H1 (cell line): ENCODE measurements at regions not wholly inside any gene's neighbourhood (a gene's known extent, or its start where the extent isn't known, plus 50 kb on each side); places are given as distances from the start of the nearest gene placed in this dataset.

Experiments
- CTCF ChIA-PET: fragments of 300-600 bp; sonication (Branson Sonifier 250); formaldehyde crosslinking; loops from one replicate; lab custom pipeline; 2021; ENCODE audit not compliant: partially characterized antibody; lab: Charles Lee
- POLR2A ChIA-PET: fragments of 300-600 bp; sonication (Branson Sonifier 250); formaldehyde crosslinking; loops from one replicate; lab custom pipeline; 2021; ENCODE audit warnings: inconsistent platforms; ENCODE audit not compliant: partially characterized antibody; lab: Charles Lee
- DNase-seq, 2 experiments: peaks; one replicate each; pipeline versions ENCODE4 v3.0.0 to v3.0.0-alpha.2; 2010 to 2022; ENCODE audit warnings: low spot score in 2 of 2, low read depth in 1 of 2, mixed read lengths in 1 of 2
- FAIRE-seq: peaks from 2 replicates; lab custom pipeline; 2011; peaks lifted over from hg19 to GRCh38; lab: Jason Lieb, UNC
- H2AFZ ChIP-seq: 2 replicates; pipeline ENCODE4 v1.8.1; 2012; ENCODE audit warnings: low read length, inconsistent platforms
- H2AK5ac ChIP-seq: 2 replicates; pipeline ENCODE4 v1.6.1; 2013; ENCODE audit warnings: low read depth, low read length
- H2BK120ac ChIP-seq: replicated peaks from 2 replicates; pipeline ENCODE3; 2013; ENCODE audit warnings: low read depth, low read length, inconsistent platforms
- H2BK12ac ChIP-seq: 2 replicates; pipeline ENCODE4 v1.6.1; 2013; ENCODE audit warnings: low read depth, low read length
- H2BK15ac ChIP-seq: 2 replicates; pipeline ENCODE4 v1.6.1; 2013; ENCODE audit warnings: low read length
- H2BK20ac ChIP-seq: 2 replicates; pipeline ENCODE4 v1.6.1; 2013; ENCODE audit warnings: low read length
- H2BK5ac ChIP-seq: 2 replicates; pipeline ENCODE4 v1.6.1; 2013; ENCODE audit warnings: low read depth, low read length
- H3K14ac ChIP-seq: 2 replicates; pipeline ENCODE4 v1.6.1; 2013; ENCODE audit warnings: inconsistent platforms; ENCODE audit not compliant: insufficient read length
- H3K18ac ChIP-seq: 2 replicates; pipeline ENCODE4 v1.6.1; 2013; ENCODE audit warnings: low read length; ENCODE audit errors: extremely low read depth
- H3K23ac ChIP-seq: 2 replicates; pipeline ENCODE4 v1.6.1; 2013; ENCODE audit warnings: inconsistent platforms; ENCODE audit not compliant: insufficient read length
- H3K23me2 ChIP-seq: 2 replicates; pipeline ENCODE4 v1.6.1; 2013; ENCODE audit warnings: low read depth, low read length
- H3K27ac ChIP-seq: 2 replicates; pipeline ENCODE4 v1.6.1; 2011; ENCODE audit warnings: low read depth, low read length, inconsistent platforms
- H3K27me3 ChIP-seq, 4 experiments: replicated peaks in 1 of 4; 1 replicate in 1 of 4; 2 replicates in 3 of 4; pipeline versions ENCODE4 v1.6.1 to v1.8.1; 2011 to 2013; ENCODE audit warnings: low read length in 3 of 4, mild to moderate bottlenecking in 3 of 4, inconsistent platforms in 2 of 4, mixed read lengths in 2 of 4, moderate library complexity in 1 of 4; ENCODE audit not compliant: control insufficient read depth in 3 of 4, insufficient read depth in 3 of 4; ENCODE audit errors: extremely low read depth in 1 of 4
- H3K36me3 ChIP-seq, 4 experiments: 2 replicates each; pipeline versions ENCODE4 v1.6.1 to v1.8.1; 2011 to 2013; ENCODE audit warnings: mild to moderate bottlenecking in 4 of 4, low read length in 3 of 4, moderate library complexity in 2 of 4, control low read depth in 1 of 4, inconsistent platforms in 1 of 4; ENCODE audit not compliant: insufficient read depth in 4 of 4, control insufficient read depth in 2 of 4
- H3K4ac ChIP-seq: replicated peaks from 2 replicates; pipeline ENCODE3; 2013; ENCODE audit warnings: low read length, low read depth, mixed read lengths, inconsistent platforms; ENCODE audit not compliant: insufficient read length
- H3K4me1 ChIP-seq, 4 experiments: replicated peaks in 1 of 4; 1 replicate in 1 of 4; 2 replicates in 3 of 4; pipeline versions ENCODE4 v1.6.1 to v1.8.1; 2011 to 2013; ENCODE audit warnings: low read length in 3 of 4, inconsistent platforms in 2 of 4, mixed read lengths in 1 of 4; ENCODE audit not compliant: insufficient read depth in 4 of 4, control insufficient read depth in 3 of 4
- H3K4me2 ChIP-seq, 2 experiments: 2 replicates each; pipeline versions ENCODE4 v1.6.1 to v1.8.1; 2011 to 2013; ENCODE audit warnings: low read depth in 2 of 2, low read length in 2 of 2, control low read depth in 1 of 2, inconsistent platforms in 1 of 2, mild to moderate bottlenecking in 1 of 2; ENCODE audit not compliant: insufficient read depth in 1 of 2
- H3K4me3 ChIP-seq, 4 experiments: fragments of 200-600, 300-600 bp in 1 of 4; sonication (generic), shearing (Covaris generic), sonication (Bioruptor Twin) in 1 of 4; 2 replicates each; pipeline versions ENCODE4 v1.5.1 to v1.8.1; 2011 to 2016; ENCODE audit warnings: low read length in 4 of 4, low read depth in 3 of 4, control low read depth in 2 of 4, inconsistent platforms in 2 of 4, mild to moderate bottlenecking in 2 of 4, mixed read lengths in 1 of 4, moderate library complexity in 1 of 4; ENCODE audit not compliant: insufficient read depth in 2 of 4; ENCODE audit errors: extremely low read depth in 1 of 4
- H3K56ac ChIP-seq: replicated peaks from 2 replicates; pipeline ENCODE3; 2013; ENCODE audit warnings: low read depth, mild to moderate bottlenecking, mixed read lengths, low read length, inconsistent platforms; ENCODE audit not compliant: insufficient read length
- H3K79me1 ChIP-seq: 2 replicates; pipeline ENCODE4 v1.6.1; 2013; ENCODE audit warnings: low read depth, low read length, control low read depth
- H3K79me2 ChIP-seq, 2 experiments: 2 replicates each; pipeline versions ENCODE4 v1.6.1 to v1.8.1; 2012 to 2013; ENCODE audit warnings: low read length in 2 of 2, mild to moderate bottlenecking in 2 of 2, inconsistent platforms in 1 of 2; ENCODE audit not compliant: insufficient read depth in 2 of 2, control insufficient read depth in 1 of 2
- H3K9ac ChIP-seq, 4 experiments: replicated peaks in 1 of 4; 1 replicate in 1 of 4; 2 replicates in 3 of 4; pipeline versions ENCODE4 v1.6.1 to v1.8.1; 2011 to 2013; ENCODE audit warnings: low read depth in 3 of 4, low read length in 3 of 4, control low read depth in 2 of 4, mild to moderate bottlenecking in 2 of 4, moderate library complexity in 2 of 4, inconsistent platforms in 1 of 4; ENCODE audit errors: extremely low read depth in 1 of 4
- H3K9me3 ChIP-seq, 2 experiments: 2 replicates each; pipeline versions ENCODE4 v1.6.1 to v1.8.1; 2012 to 2013; ENCODE audit warnings: mild to moderate bottlenecking in 2 of 2, moderate library complexity in 2 of 2, control low read depth in 1 of 2, inconsistent platforms in 1 of 2, low read depth in 1 of 2, low read length in 1 of 2, mixed read lengths in 1 of 2; ENCODE audit not compliant: insufficient read depth in 2 of 2
- H4K20me1 ChIP-seq, 2 experiments: replicated peaks in 1 of 2; 2 replicates each; pipeline versions ENCODE3 to v1.8.1; 2011 to 2013; ENCODE audit warnings: inconsistent platforms in 2 of 2, low read length in 2 of 2, mild to moderate bottlenecking in 1 of 2; ENCODE audit not compliant: insufficient read depth in 2 of 2, control insufficient read depth in 1 of 2
- H4K5ac ChIP-seq: 2 replicates; pipeline ENCODE4 v1.6.1; 2013; ENCODE audit warnings: low read length, low read depth, mixed read lengths, inconsistent platforms; ENCODE audit not compliant: insufficient read length
- H4K8ac ChIP-seq: 2 replicates; pipeline ENCODE4 v1.8.0; 2013; ENCODE audit warnings: mild to moderate bottlenecking, moderate library complexity, low read length, inconsistent platforms; ENCODE audit not compliant: insufficient read depth; ENCODE audit errors: extremely low read depth
- H4K91ac ChIP-seq: replicated peaks from 2 replicates; pipeline ENCODE3; 2013; ENCODE audit warnings: low read length, mixed read lengths, inconsistent platforms; ENCODE audit not compliant: insufficient read length
- CHD1 ChIP-seq: IDR thresholded peaks from 2 replicates; pipeline ENCODE4 v1.6.1; 2012; ENCODE audit warnings: low read depth, low read length, improper control_type of control experiment
- CTCF ChIP-seq, 3 experiments: IDR thresholded peaks; 1 replicate in 2 of 3; 2 replicates in 1 of 3; pipeline versions ENCODE4 v1.5.1 to v1.6.1; 2011; ENCODE audit warnings: low read length in 3 of 3, mild to moderate bottlenecking in 3 of 3, inconsistent platforms in 2 of 3, low read depth in 1 of 3, moderate library complexity in 1 of 3; ENCODE audit not compliant: insufficient read depth in 1 of 3; ENCODE audit errors: control extremely low read depth in 1 of 3
- GTF2F1 ChIP-seq: IDR thresholded peaks from 2 replicates; pipeline ENCODE4 v1.6.1; 2012; ENCODE audit warnings: low read depth, low read length, improper control_type of control experiment, borderline replicate concordance
- NANOG ChIP-seq: IDR thresholded peaks from 2 replicates; pipeline ENCODE4 v1.6.1; 2011; ENCODE audit warnings: low read length, low read depth, mild to moderate bottlenecking, inconsistent platforms; ENCODE audit not compliant: insufficient read depth, poor library complexity, severe bottlenecking
- POLR2A ChIP-seq, 2 experiments: IDR thresholded peaks; 1 replicate in 1 of 2; 2 replicates in 1 of 2; pipeline ENCODE4 v1.6.1; 2011; ENCODE audit warnings: low read depth in 2 of 2, low read length in 2 of 2, mild to moderate bottlenecking in 2 of 2; ENCODE audit errors: control extremely low read depth in 1 of 2
- POLR2AphosphoS5 ChIP-seq: IDR thresholded peaks from 2 replicates; pipeline ENCODE4 v1.6.1; 2011; ENCODE audit warnings: low read depth, low read length
- TAF7 ChIP-seq: optimal IDR thresholded peaks from 2 replicates; pipeline ENCODE3; 2011; ENCODE audit warnings: low read depth, mild to moderate bottlenecking, inconsistent platforms, low read length, moderate library complexity, borderline replicate concordance
- TBP ChIP-seq: IDR thresholded peaks from 2 replicates; pipeline ENCODE4 v1.6.1; 2011; ENCODE audit warnings: low read depth, low read length, improper control_type of control experiment
- WGBS, 2 experiments: shearing (Covaris generic) in 1 of 2; methylation state at CpG; one replicate each; pipeline versions ENCODE4 v1.1.6 to v1.1.7; 2013 to 2015; ENCODE audit warnings: low lambda C conversion rate in 2 of 2, mixed read lengths in 2 of 2, inconsistent platforms in 1 of 2, low coverage in 1 of 2, missing lambda C conversion rate in 1 of 2; ENCODE audit not compliant: insufficient replicate concordance in 2 of 2, insufficient coverage in 1 of 2, insufficient read length in 1 of 2; ENCODE audit errors: extremely low coverage in 1 of 2, missing lambda C conversion rate in 1 of 2; 5-methylcytosine and 5-hydroxymethylcytosine counted together
- TF ChIP-seq, protein P1 (sequence below): IDR thresholded peaks from 2 replicates; pipeline ENCODE4 v1.6.1; 2011; ENCODE audit warnings: low read length, improper control_type of control experiment

DNA sequence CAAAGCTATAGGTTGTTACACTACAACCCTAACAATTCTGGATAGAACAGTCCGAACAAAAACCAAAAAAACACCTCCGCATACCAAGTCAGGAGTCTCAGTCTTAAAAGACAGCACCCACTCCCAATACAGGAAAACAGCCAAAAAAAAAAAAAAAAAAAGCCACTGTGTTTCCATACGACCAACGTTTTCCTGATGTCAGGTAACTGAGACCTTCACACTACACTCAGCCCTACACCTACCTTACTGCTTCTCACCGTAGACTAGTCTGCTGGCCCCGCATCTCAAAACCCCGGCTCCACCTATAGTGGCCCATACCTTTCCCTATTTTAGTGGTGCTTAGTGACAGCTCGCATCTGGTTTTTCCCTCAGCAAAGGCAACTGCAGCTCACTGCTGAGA lies 339.5 kb upstream of the ADAMTS9 start:
- Histone ChIP-seq H2AFZ (no peak overlapping the region), H4K5ac (no peak overlapping the region), H4K91ac (no peak overlapping the region), H2BK20ac (no peak overlapping the region), H3K18ac (no peak overlapping the region), H2BK120ac (no peak overlapping the region), H2BK15ac (no peak overlapping the region), H3K27ac (peak overlapping the region; percentile 29; the same call in 1 of the 2 replicates), H3K4me2 (no peak overlapping the region), H4K8ac (no peak overlapping the region), H4K20me1 (no peaks in the 10 kb centered on the region), H3K4ac (no peak overlapping the region), H2AK5ac (no peak overlapping the region), H2BK5ac (no peak overlapping the region), H3K36me3 (no peaks in the 10 kb centered on the region), H3K9me3 (no peaks in the 10 kb centered on the region), H3K79me1 (no peaks in the 10 kb centered on the region), H3K27me3 (no peaks in the 10 kb centered on the region), H3K14ac (no peak overlapping the region), H3K4me1 (peaks cover 0 to 3% (median 1%) of the 10 kb centered on the region in 4 experiments; a peak in 4 of 7 replicates), H3K9ac (no peak overlapping the region), H3K4me3 (no peak overlapping the region), H3K23me2 (no peaks in the 10 kb centered on the region), H3K56ac (no peak overlapping the region), H2BK12ac (no peak overlapping the region), H3K23ac (no peak overlapping the region), H3K79me2 (no peaks in the 10 kb centered on the region)
- CTCF ChIA-PET, result interaction anchor here (0.6 to 7.8 kb wide), 5 partner anchors 84 to 495 kb away, joined by 3 to 64 read pairs (median 4); no protein-coding TSS in a partner anchor
- 69% methylated on average over 8 of the region's 8 CpGs; no CpG with 5 or more reads in 1 of the 2 experiments for WGBS, 2 experiments
- DNase-seq (no peak), FAIRE-seq (no peak)
- POLR2A ChIA-PET, result interaction anchor here (0.6 to 0.9 kb wide), 7 partner anchors 53 to 443 kb away, joined by 3 to 4 read pairs (median 4); no protein-coding TSS in a partner anchor
- peak; percentile 90 for TF ChIP-seq TBP
- TF ChIP-seq, protein P1, sequence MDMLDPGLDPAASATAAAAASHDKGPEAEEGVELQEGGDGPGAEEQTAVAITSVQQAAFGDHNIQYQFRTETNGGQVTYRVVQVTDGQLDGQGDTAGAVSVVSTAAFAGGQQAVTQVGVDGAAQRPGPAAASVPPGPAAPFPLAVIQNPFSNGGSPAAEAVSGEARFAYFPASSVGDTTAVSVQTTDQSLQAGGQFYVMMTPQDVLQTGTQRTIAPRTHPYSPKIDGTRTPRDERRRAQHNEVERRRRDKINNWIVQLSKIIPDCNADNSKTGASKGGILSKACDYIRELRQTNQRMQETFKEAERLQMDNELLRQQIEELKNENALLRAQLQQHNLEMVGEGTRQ, result no peak
- peak; percentile 92 for TF ChIP-seq GTF2F1
- TF ChIP-seq POLR2A (IDR thresholded peaks at IDR 0.05; ENCODE audit: control extremely low read depth in 1 of 2, low read depth in 2 of 2, low read length in 2 of 2), result peak; percentile 94 to 98
- peak; percentile 99 for TF ChIP-seq TAF7
- TF ChIP-seq POLR2AphosphoS5, result peak; percentile 99
- TF ChIP-seq CHD1, result no peak
- TF ChIP-seq CTCF (IDR thresholded peaks at IDR 0.05; ENCODE audit: control extremely low read depth in 1 of 3, insufficient read depth in 1 of 3, low read depth in 1 of 3, low read length in 3 of 3), result no peak
- TF ChIP-seq NANOG, result no peak
